HS-5 (cell line): ENCODE measurements at regions not wholly inside any gene's neighbourhood (a gene's known extent, or its start where the extent isn't known, plus 50 kb on each side); places are given as distances from the start of the nearest gene placed in this dataset.
A peak's percentile ranks its signal among the peaks of the same experiment; 100 is the strongest.
"Not testable (repeated sequence)": the region's sequence is repeated elsewhere in the genome, so short reads cannot be mapped to it uniquely, and the experiment has no call there.

Experiments used
- DNase-seq: peaks from one replicate; pipeline ENCODE4 v3.0.0-alpha.2; 2012; ENCODE audit warnings: low read depth

- no peak for DNase-seq
These were observed 505.3 kb upstream of the SLC39A10 start for GRCh38 chr2:195151711-195152110.

- no peak for DNase-seq
These were observed 506.2 kb upstream of the SLC39A10 start for GRCh38 chr2:195150819-195151218.

GRCh38 chr2:195148004-195148403, 509.0 kb upstream of the SLC39A10 start:
- no peak for DNase-seq

- DNase-seq = no peak
These were observed 510.1 kb upstream of the SLC39A10 start for GRCh38 chr2:195146761-195147541.

- no peak for DNase-seq
These were observed 518.6 kb upstream of the SLC39A10 start for GRCh38 chr2:195138435-195138834.

GRCh38 chr2:195125889-195126288, 531.1 kb upstream of the SLC39A10 start:
- not testable (repeated sequence) for DNase-seq

- DNase-seq = no peak
These were observed 532.5 kb upstream of the SLC39A10 start for GRCh38 chr2:195124391-195125079.

- DNase-seq = no peak
These were observed 534.4 kb upstream of the SLC39A10 start for GRCh38 chr2:195122653-195123052.

- DNase-seq = no peak
These were observed 535.7 kb upstream of the SLC39A10 start for GRCh38 chr2:195121341-195121740.

- no peak for DNase-seq
These were observed 537.8 kb upstream of the SLC39A10 start for GRCh38 chr2:195119231-195119630.

- no peak for DNase-seq
These were observed 538.8 kb upstream of the SLC39A10 start for GRCh38 chr2:195118276-195118675.

- DNase-seq = no peak
These were observed 540.0 kb upstream of the SLC39A10 start for GRCh38 chr2:195117011-195117410.

- DNase-seq = no peak
These were observed 541.3 kb upstream of the SLC39A10 start for GRCh38 chr2:195115738-195116137.

GRCh38 chr2:195108182-195108581, 548.8 kb upstream of the SLC39A10 start:
- DNase-seq = no peak

GRCh38 chr2:195106681-195107380, 550.2 kb upstream of the SLC39A10 start:
- DNase-seq = no peak

GRCh38 chr2:195105581-195105980, 551.4 kb upstream of the SLC39A10 start:
- peak; percentile 8 for DNase-seq

- DNase-seq = peak; percentile 33
These were observed 562.7 kb upstream of the SLC39A10 start for GRCh38 chr2:195094330-195094729.

- no peak for DNase-seq
These were observed 564.7 kb upstream of the SLC39A10 start for GRCh38 chr2:195092341-195092740.

- DNase-seq = not testable (repeated sequence)
These were observed 584.2 kb upstream of the SLC39A10 start for GRCh38 chr2:195072806-195073205.

GRCh38 chr2:195057001-195057400, 600.0 kb upstream of the SLC39A10 start:
- DNase-seq = no peak

GRCh38 chr2:195055996-195056395, 601.0 kb upstream of the SLC39A10 start:
- no peak for DNase-seq

GRCh38 chr2:195051401-195051800, 605.6 kb upstream of the SLC39A10 start:
- DNase-seq = no peak
